ENCODE measurements at regions not wholly inside any gene's neighbourhood (a gene's known extent, or its start where the extent isn't known, plus 50 kb on each side); places are given as distances from the start of the nearest gene placed in this dataset.

GRCh38 chr5:87653242-87653641 lies 240.5 kb upstream of the CCNH start:
- TF ChIP-seq, protein P1, sequence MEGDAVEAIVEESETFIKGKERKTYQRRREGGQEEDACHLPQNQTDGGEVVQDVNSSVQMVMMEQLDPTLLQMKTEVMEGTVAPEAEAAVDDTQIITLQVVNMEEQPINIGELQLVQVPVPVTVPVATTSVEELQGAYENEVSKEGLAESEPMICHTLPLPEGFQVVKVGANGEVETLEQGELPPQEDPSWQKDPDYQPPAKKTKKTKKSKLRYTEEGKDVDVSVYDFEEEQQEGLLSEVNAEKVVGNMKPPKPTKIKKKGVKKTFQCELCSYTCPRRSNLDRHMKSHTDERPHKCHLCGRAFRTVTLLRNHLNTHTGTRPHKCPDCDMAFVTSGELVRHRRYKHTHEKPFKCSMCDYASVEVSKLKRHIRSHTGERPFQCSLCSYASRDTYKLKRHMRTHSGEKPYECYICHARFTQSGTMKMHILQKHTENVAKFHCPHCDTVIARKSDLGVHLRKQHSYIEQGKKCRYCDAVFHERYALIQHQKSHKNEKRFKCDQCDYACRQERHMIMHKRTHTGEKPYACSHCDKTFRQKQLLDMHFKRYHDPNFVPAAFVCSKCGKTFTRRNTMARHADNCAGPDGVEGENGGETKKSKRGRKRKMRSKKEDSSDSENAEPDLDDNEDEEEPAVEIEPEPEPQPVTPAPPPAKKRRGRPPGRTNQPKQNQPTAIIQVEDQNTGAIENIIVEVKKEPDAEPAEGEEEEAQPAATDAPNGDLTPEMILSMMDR (IDR thresholded peaks at IDR 0.05; ENCODE audit: insufficient read depth, low read depth, low read length): no peak
- no peak for TF ChIP-seq EZH2 (IDR thresholded peaks at IDR 0.05; ENCODE audit: insufficient read depth, low read length)
